HFF-Myc (cell line): ENCODE measurements at regions not wholly inside any gene's neighbourhood (a gene's known extent, or its start where the extent isn't known, plus 50 kb on each side); places are given as distances from the start of the nearest gene placed in this dataset.

Source experiments
- DNase-seq: peaks from one replicate; pipeline ENCODE4 v3.0.0-alpha.2; 2011; ENCODE audit warnings: low read depth; ENCODE audit errors: extremely low read depth
- H3K4me3 ChIP-seq: replicated peaks from 2 replicates; pipeline ENCODE4 v1.5.1; 2011; ENCODE audit warnings: low read depth, mild to moderate bottlenecking, control low read depth, low read length
- CTCF ChIP-seq: IDR thresholded peaks from 2 replicates; pipeline ENCODE4 v1.5.1; 2012; ENCODE audit warnings: mild to moderate bottlenecking, low read depth, low read length, control low read depth; ENCODE audit errors: missing control alignments

- TF ChIP-seq CTCF: no peak
- no peak overlapping the region for H3K4me3 ChIP-seq
- no peak for DNase-seq
These were observed 304.2 kb downstream of the CYRIA start for GRCh38 chr2:16361261-16361995.

- TF ChIP-seq CTCF: no peak
- DNase-seq: no peak
- H3K4me3 ChIP-seq: no peak overlapping the region
These were observed 305.7 kb downstream of the CYRIA start for GRCh38 chr2:16359961-16360360.

GRCh38 chr2:16357188-16357587, 308.4 kb downstream of the CYRIA start:
- no peak for DNase-seq
- H3K4me3 ChIP-seq: no peak overlapping the region
- TF ChIP-seq CTCF: no peak

GRCh38 chr2:16351541-16351940, 314.1 kb downstream of the CYRIA start:
- no peak overlapping the region for H3K4me3 ChIP-seq
- DNase-seq: no peak
- no peak for TF ChIP-seq CTCF

- no peak for DNase-seq
- H3K4me3 ChIP-seq: no peak overlapping the region
- no peak for TF ChIP-seq CTCF
These were observed 314.5 kb downstream of the CYRIA start for GRCh38 chr2:16351137-16351536.

- DNase-seq: no peak
- H3K4me3 ChIP-seq: no peak overlapping the region
- no peak for TF ChIP-seq CTCF
These were observed 315.4 kb downstream of the CYRIA start for GRCh38 chr2:16350211-16350610.

GRCh38 chr2:16349811-16350210, 315.8 kb downstream of the CYRIA start:
- no peak for TF ChIP-seq CTCF
- no peak overlapping the region for H3K4me3 ChIP-seq
- DNase-seq: no peak
